ENCODE measurements at regions not wholly inside any gene's neighbourhood (a gene's known extent, or its start where the extent isn't known, plus 50 kb on each side); places are given as distances from the start of the nearest gene placed in this dataset.

- H3K4me3 ChIP-seq (ENCODE audit: low read length): no peak overlapping the region
- intact Hi-C loops (cut with DNase I, micrococcal nuclease): no loop called here
- H3K27me3 ChIP-seq (ENCODE audit: control insufficient read depth in 1 of 2, insufficient read depth in 2 of 2, low read length in 2 of 2): no peaks in the 10 kb centered on the region
- Mint-ChIP-seq H3K27ac (no peak overlapping the region), H3K4me1 (ENCODE audit: low read depth) (no peaks in the 10 kb centered on the region), H3K4me3 (no peak overlapping the region), H3K36me3 (ENCODE audit: low read depth) (no peaks in the 10 kb centered on the region), H3K9me3 (peaks cover 2% of the 10 kb centered on the region), H3K27me3 (no peaks in the 10 kb centered on the region)
- H3K36me3 ChIP-seq (ENCODE audit: insufficient read depth, low read length): no peaks in the 10 kb centered on the region
- no peak for ATAC-seq (ENCODE audit: poor library complexity)
- POLR2A ChIA-PET: no interaction called here
- H3K4me1 ChIP-seq (ENCODE audit: insufficient read depth, low read length): no peaks in the 10 kb centered on the region
- H3K27ac ChIP-seq (ENCODE audit: low read depth in 1 of 2, low read length in 2 of 2): no peak overlapping the region
- no peak for DNase-seq
- H3K9me3 ChIP-seq (ENCODE audit: control insufficient read depth in 1 of 2, insufficient read depth in 1 of 2, low read length in 2 of 2): no peaks in the 10 kb centered on the region
- TF ChIP-seq CTCF (IDR thresholded peaks at IDR 0.05): no peak
- CTCF ChIA-PET: no interaction called here
Observed at GRCh38 chr1:96038636-96039035, 682.9 kb upstream of the PTBP2 start.

- H3K27me3 Mint-ChIP-seq: no peaks in the 10 kb centered on the region
- Histone ChIP-seq H3K36me3 (ENCODE audit: insufficient read depth, low read length) (no peaks in the 10 kb centered on the region), H3K9me3 (ENCODE audit: control insufficient read depth in 1 of 2, insufficient read depth in 1 of 2, low read length in 2 of 2) (no peaks in the 10 kb centered on the region), H3K4me1 (ENCODE audit: insufficient read depth, low read length) (no peaks in the 10 kb centered on the region), H3K27me3 (ENCODE audit: control insufficient read depth in 1 of 2, insufficient read depth in 2 of 2, low read length in 2 of 2) (no peaks in the 10 kb centered on the region), H3K27ac (ENCODE audit: low read depth in 1 of 2, low read length in 2 of 2) (no peak overlapping the region), H3K4me3 (ENCODE audit: low read length) (no peak overlapping the region)
- CTCF ChIA-PET: no interaction called here
- H3K27ac Mint-ChIP-seq: no peak overlapping the region
- DNase-seq (no peak), ATAC-seq (ENCODE audit: poor library complexity) (no peak)
- TF ChIP-seq CTCF (IDR thresholded peaks at IDR 0.05): no peak
- no peak overlapping the region for H3K4me3 Mint-ChIP-seq
- H3K9me3 Mint-ChIP-seq: peaks cover 2% of the 10 kb centered on the region
- no peaks in the 10 kb centered on the region for H3K4me1 Mint-ChIP-seq (ENCODE audit: low read depth)
- no peaks in the 10 kb centered on the region for H3K36me3 Mint-ChIP-seq (ENCODE audit: low read depth)
- POLR2A ChIA-PET: no interaction called here
- intact Hi-C loops (cut with DNase I, micrococcal nuclease): no loop called here
Observed at GRCh38 chr1:96039910-96040309, 681.7 kb upstream of the PTBP2 start.

GRCh38 chr1:96041470-96041869, 680.1 kb upstream of the PTBP2 start:
- CTCF ChIA-PET: no interaction called here
- Histone ChIP-seq H3K27ac (ENCODE audit: low read depth in 1 of 2, low read length in 2 of 2) (no peak overlapping the region), H3K4me3 (ENCODE audit: low read length) (no peak overlapping the region), H3K4me1 (ENCODE audit: insufficient read depth, low read length) (no peaks in the 10 kb centered on the region), H3K27me3 (ENCODE audit: control insufficient read depth in 1 of 2, insufficient read depth in 2 of 2, low read length in 2 of 2) (no peaks in the 10 kb centered on the region), H3K9me3 (ENCODE audit: control insufficient read depth in 1 of 2, insufficient read depth in 1 of 2, low read length in 2 of 2) (no peaks in the 10 kb centered on the region), H3K36me3 (ENCODE audit: insufficient read depth, low read length) (no peaks in the 10 kb centered on the region)
- H3K27me3 Mint-ChIP-seq: no peaks in the 10 kb centered on the region
- H3K36me3 Mint-ChIP-seq (ENCODE audit: low read depth): no peaks in the 10 kb centered on the region
- H3K4me3 Mint-ChIP-seq: no peak overlapping the region
- no peak for DNase-seq
- no peaks in the 10 kb centered on the region for H3K4me1 Mint-ChIP-seq (ENCODE audit: low read depth)
- no peak for ATAC-seq (ENCODE audit: poor library complexity)
- POLR2A ChIA-PET: no interaction called here
- H3K9me3 Mint-ChIP-seq: peaks cover 2% of the 10 kb centered on the region
- no peak overlapping the region for H3K27ac Mint-ChIP-seq
- TF ChIP-seq CTCF (IDR thresholded peaks at IDR 0.05): no peak
- intact Hi-C loops (cut with DNase I, micrococcal nuclease): no loop called here
